ENCODE measurements at regions not wholly inside any gene's neighbourhood (a gene's known extent, or its start where the extent isn't known, plus 50 kb on each side); places are given as distances from the start of the nearest gene placed in this dataset.
A peak's percentile ranks its signal among the peaks of the same experiment; 100 is the strongest.

DNA sequence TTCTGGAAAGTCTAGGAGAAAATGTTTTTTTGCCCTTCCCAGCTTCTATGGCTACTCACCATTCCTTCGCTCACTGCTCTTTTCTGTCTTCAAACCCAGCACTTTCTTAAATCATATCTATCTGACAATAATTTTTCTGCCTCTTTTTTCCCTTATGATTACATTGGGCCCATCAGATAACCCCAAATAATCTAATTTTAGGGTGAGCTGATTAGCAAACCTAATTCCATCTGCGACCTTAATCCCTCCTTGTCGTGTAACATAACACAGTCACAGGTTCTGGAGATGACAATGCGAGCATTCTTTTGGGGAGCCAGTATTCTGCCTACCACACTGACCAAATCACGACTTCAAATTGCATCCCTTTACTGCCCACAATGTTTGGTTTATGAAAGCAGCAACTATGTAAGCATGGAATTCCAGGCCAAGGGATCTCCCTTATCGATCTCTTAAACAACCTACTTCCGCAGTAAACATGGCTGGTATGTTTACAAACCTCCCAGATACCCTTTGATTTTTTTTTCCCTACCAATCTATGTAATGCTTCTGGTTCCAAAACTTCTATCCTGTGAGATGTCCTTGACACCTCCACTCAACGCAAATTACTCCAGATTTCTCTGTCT is 2122.2 kb downstream of the MAT2B start:
- TF ChIP-seq, protein P1, sequence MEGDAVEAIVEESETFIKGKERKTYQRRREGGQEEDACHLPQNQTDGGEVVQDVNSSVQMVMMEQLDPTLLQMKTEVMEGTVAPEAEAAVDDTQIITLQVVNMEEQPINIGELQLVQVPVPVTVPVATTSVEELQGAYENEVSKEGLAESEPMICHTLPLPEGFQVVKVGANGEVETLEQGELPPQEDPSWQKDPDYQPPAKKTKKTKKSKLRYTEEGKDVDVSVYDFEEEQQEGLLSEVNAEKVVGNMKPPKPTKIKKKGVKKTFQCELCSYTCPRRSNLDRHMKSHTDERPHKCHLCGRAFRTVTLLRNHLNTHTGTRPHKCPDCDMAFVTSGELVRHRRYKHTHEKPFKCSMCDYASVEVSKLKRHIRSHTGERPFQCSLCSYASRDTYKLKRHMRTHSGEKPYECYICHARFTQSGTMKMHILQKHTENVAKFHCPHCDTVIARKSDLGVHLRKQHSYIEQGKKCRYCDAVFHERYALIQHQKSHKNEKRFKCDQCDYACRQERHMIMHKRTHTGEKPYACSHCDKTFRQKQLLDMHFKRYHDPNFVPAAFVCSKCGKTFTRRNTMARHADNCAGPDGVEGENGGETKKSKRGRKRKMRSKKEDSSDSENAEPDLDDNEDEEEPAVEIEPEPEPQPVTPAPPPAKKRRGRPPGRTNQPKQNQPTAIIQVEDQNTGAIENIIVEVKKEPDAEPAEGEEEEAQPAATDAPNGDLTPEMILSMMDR (IDR thresholded peaks at IDR 0.05; ENCODE audit: extremely low read depth, insufficient read depth, missing control alignments) = no peak
- in situ Hi-C loops (cut with MboI; ENCODE audit: low pct_unique_long_range_greater_than_20kb, low sequenced_read_pairs, unreplicated experiment) = no loop called here
- no peak for DNase-seq (ENCODE audit: low spot score)

DNA sequence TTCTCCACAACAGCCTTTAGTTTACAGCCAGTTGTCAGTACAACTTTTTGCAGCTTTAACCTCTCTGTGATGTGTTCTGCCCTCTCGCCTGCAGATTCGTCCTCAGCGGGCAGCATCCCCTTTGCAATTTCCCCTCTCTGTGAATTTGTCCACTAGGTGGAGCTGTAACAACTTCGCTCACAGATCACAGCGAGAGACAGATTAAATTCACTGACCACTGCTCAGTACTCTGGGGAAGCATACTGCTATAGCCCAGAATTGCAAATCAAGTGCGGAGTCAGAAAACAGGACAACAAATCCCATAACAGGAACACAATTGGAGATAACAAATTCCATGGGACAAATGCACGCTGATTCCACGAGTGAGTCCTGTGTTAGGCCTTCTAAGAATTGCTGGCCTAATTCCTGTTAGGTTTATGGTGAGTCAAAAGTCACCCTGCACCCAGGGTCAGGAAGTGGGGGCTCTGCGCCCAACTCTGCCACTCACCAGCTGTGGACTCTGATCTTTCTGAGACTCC is 2124.9 kb downstream of the MAT2B start:
- in situ Hi-C loops (cut with MboI; ENCODE audit: low pct_unique_long_range_greater_than_20kb, low sequenced_read_pairs, unreplicated experiment) = no loop called here
- DNase-seq (ENCODE audit: low spot score) = peak; percentile 39
- TF ChIP-seq, protein P1 (IDR thresholded peaks at IDR 0.05; ENCODE audit: extremely low read depth, insufficient read depth, missing control alignments) = peak; percentile 88

DNA sequence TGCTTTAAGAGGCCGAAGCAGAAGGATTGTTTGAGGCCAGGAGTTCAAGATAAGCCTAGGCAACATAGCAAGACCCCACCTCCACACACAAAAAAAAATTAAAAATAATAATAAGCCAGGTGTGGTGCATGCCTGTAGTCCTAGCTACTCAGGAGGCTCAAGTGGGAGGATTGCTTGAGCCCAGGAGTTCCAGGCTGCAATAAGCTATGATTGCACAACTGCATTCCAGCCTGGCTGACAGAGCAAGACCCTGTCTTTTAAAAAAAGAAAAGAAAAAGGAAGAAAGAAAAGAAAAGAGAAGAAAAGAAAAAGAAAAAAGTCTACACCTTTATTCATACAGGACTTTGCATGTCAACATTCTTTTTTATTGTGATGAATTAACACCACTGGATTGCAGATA is 2125.8 kb downstream of the MAT2B start:
- in situ Hi-C loops (cut with MboI; ENCODE audit: low pct_unique_long_range_greater_than_20kb, low sequenced_read_pairs, unreplicated experiment) = no loop called here
- no peak for DNase-seq (ENCODE audit: low spot score)
- TF ChIP-seq, protein P1 (IDR thresholded peaks at IDR 0.05; ENCODE audit: extremely low read depth, insufficient read depth, missing control alignments) = no peak

DNA sequence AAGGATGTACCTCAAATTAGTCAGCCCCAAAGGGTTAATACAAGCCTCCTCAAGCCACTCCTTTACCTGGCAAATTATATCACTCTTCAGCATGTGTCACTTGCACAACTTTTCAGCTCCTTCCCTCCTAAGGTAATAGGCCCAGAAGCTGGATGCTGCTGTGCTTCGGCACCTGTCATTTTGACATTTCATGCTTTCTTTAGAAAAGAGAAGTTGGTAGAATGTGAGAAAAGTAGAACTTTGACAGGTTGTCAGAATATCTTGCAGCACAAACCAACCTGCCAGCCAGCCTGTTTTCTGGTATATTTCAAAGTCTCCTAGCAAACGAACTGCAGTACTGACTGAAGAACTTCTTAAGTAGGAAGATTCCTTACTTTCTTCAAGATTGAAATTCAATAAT is 2136.9 kb downstream of the MAT2B start:
- TF ChIP-seq, protein P1 (IDR thresholded peaks at IDR 0.05; ENCODE audit: extremely low read depth, insufficient read depth, missing control alignments) = no peak
- no peak for DNase-seq (ENCODE audit: low spot score)
- in situ Hi-C loops (cut with MboI; ENCODE audit: low pct_unique_long_range_greater_than_20kb, low sequenced_read_pairs, unreplicated experiment) = no loop called here

DNA sequence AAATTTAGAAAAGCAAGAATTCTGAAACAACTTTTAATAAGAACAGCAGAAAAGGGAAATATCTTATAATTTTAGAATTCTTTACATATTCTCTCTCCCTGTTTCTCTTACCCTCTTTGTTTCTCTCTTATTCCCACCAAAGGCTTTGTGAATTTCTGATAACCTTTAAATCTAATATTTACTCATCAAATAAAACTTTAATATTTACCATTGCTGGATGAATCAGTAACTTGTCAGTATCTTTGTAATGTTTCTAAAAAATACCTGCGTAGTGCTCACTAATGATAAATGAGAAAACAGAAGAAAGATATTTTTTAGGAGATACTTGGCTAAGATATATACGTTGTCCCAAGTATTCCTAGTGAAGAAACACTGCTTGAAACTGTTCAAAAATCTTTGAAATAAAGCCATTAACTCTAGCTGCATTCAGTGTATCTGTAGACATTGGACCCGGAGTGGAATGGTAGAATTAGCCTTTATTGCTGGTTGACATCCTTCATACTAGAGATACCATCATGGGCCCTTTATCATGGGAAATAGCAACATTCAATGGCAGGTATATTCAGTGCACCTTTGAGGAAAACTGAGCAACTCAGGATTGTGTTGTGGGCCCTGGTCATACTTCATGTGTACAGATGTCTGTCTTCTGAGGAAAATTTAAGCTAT is 2160.4 kb downstream of the MAT2B start:
- no peak for DNase-seq (ENCODE audit: low spot score)
- in situ Hi-C loops (cut with MboI; ENCODE audit: low pct_unique_long_range_greater_than_20kb, low sequenced_read_pairs, unreplicated experiment) = no loop called here
- TF ChIP-seq, protein P1 (IDR thresholded peaks at IDR 0.05; ENCODE audit: extremely low read depth, insufficient read depth, missing control alignments) = no peak

DNA sequence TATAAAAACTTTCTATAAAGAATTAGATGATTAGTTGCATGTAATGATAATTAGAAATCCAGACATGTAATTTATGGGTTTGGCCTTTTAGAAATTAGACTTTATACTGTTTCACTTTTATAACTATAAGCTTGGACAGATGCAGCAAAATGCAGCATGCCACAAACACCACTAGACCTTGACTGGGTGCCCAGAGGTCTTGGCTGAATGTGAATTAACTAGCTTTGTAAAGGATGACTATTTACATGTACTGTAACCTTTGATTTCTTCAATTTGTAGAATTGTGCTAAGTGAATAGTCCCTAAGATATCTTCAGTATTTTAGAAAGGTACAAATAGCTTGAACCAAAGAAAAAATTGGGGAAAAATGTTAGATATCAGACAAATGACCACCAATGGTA is 2168.1 kb downstream of the MAT2B start:
- TF ChIP-seq, protein P1 (IDR thresholded peaks at IDR 0.05; ENCODE audit: extremely low read depth, insufficient read depth, missing control alignments) = no peak
- DNase-seq (ENCODE audit: low spot score) = no peak
- in situ Hi-C loops (cut with MboI; ENCODE audit: low pct_unique_long_range_greater_than_20kb, low sequenced_read_pairs, unreplicated experiment) = no loop called here
